Urothelium cell line (cell line): ENCODE measurements at regions not wholly inside any gene's neighbourhood (a gene's known extent, or its start where the extent isn't known, plus 50 kb on each side); places are given as distances from the start of the nearest gene placed in this dataset.

Experiments used
- DNase-seq: peaks from one replicate; pipeline ENCODE4 v3.0.0; 2011; ENCODE audit warnings: low spot score, mixed read lengths
- FAIRE-seq: peaks from 2 replicates; lab custom pipeline; 2011; peaks lifted over from hg19 to GRCh38; lab: Jason Lieb, UNC

GRCh38 chr15:93265111-93265556 is 176.1 kb upstream of the RGMA start:
- DNase-seq (peak; percentile 66), FAIRE-seq (no peak)

DNA sequence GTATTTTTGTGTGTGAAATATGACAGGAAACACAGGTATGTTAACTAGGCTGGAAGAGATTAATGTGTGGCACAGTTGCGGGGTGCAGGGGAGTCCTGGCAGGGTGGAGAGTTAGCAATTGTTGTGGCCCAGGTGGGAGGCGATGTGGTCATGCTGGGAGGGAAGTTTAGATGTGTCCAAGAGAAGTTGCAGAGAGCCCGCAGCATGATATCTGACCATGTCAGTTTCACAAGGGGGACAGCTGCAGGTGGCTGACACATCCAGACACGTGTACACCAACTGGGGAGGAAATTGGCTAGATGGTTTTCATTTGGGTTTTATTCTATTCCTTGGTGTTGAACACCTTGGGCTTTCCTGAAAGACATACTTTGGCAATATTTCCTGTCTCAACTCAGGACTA is 172.8 kb upstream of the RGMA start:
- FAIRE-seq (no peak), DNase-seq (no peak)

DNA sequence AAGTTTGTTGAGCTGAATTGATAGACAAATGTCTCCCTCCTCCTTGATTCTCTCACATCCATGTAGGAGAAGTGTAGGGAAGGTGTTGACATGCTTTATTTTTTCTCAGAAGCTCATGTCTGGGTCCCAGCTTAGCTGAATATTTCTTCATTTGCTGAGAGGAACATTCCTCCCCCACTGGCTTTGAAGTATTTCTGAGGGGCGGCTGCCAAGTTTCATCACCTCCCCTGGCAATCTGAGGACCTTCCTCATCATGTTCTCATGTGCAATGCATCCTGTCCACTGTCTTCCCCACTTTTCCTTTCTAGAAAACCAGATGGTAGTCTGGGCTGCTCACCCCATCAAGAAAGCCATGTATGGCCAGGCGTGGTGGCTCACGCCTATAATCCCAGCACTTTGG is 168.9 kb upstream of the RGMA start:
- DNase-seq (no peak), FAIRE-seq (no peak)

- no peak for FAIRE-seq
- DNase-seq, result no peak
Measured at GRCh38 chr15:93253681-93254080, 164.7 kb upstream of the RGMA start.

- FAIRE-seq (no peak), DNase-seq (no peak)
Measured at GRCh38 chr15:93252780-93253179, 163.8 kb upstream of the RGMA start.

DNA sequence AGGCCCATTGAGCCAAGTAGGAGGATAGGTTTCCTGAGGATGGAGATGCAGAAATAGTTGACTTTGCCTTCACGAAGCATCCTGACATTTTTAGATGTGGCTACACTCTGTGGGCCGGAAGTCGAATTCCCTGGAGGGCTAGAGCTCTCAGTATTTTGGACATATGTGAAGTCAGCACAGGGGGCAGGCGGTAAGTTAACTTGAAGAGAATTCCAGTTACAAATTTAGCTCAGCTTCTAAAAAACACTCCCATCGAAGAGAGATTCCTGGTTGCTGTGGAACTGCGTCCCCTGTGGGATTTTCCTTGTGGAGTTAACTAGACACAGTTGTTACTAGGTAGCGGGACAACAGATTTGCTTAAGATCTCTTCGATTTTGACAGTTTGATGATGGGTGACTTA is 161.9 kb upstream of the RGMA start:
- FAIRE-seq (no peak), DNase-seq (no peak)

DNA sequence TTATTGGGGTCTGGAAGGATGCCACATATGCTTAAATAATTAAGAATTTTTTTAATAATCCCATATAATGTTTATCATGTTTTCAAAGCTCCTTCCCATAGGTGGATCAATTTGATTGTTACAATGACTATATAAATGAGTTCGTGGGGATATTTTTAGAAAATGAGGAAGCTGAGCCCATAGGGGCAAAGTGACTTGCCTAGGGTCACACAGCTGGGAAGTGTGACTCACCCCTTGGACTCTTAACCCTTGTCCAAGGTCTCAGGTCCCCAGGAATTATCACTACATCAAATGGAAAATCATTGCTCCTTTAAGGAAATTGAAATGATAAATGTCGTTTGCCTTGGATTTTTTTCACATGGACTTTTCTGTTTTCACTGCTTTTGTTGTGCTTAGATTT is 161.2 kb upstream of the RGMA start:
- FAIRE-seq (no peak), DNase-seq (no peak)

- peak; percentile 32 for FAIRE-seq
- no peak for DNase-seq
Measured at GRCh38 chr15:93249623-93250022, 160.6 kb upstream of the RGMA start.

- DNase-seq (no peak), FAIRE-seq (no peak)
Measured at GRCh38 chr15:93247466-93248121, 158.6 kb upstream of the RGMA start.

GRCh38 chr15:93246266-93247242 is 157.5 kb upstream of the RGMA start:
- no peak for FAIRE-seq
- DNase-seq, result no peak

GRCh38 chr15:93245661-93246042 is 156.6 kb upstream of the RGMA start:
- no peak for DNase-seq
- FAIRE-seq, result no peak

DNA sequence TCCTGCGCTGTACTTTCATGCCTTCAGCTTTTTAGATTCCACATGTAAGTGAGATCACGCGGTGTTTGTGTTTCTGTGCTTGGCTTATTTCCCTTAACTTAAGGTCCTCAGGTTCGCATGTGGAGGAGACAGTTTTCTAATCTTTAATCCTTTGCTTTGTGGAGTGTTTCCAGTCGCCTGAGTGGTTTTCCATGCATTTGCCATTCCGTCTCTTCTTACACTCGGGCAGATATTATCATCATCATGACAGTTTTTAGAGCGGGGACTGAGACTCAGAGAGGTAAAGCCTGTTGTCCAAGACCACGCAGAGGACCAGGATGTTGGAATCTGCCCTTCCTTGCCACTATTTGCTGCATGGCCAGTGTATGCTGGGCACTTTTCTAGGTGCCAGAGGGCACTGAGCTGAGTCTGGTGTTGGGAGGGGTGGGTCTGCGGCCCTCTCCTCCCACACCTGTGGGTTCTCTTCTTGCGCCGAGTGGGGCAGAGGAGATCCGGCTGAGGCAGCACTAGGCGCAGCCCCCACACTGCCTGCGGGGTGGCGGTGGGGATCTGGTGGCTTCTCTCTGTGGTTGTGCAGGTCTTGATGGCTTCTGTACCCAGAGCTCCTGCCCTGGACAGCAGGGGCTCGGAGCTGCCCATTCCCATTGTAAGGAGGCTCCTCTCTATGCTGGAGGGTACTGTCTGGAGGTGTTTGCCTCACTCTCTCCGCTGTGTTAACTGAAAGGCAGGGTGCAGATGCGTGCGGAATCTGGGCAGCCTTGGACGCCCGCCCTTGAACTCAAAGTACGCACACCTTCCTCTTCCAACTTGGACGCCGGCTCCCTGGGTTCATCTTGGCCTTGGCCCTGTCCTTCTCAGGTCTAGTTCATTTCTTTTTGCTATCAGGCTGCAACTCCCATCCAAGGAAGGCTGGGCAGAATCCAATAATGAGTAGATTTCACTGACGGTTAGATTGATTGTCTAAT is 156.0 kb upstream of the RGMA start:
- DNase-seq (no peak), FAIRE-seq (no peak)

DNA sequence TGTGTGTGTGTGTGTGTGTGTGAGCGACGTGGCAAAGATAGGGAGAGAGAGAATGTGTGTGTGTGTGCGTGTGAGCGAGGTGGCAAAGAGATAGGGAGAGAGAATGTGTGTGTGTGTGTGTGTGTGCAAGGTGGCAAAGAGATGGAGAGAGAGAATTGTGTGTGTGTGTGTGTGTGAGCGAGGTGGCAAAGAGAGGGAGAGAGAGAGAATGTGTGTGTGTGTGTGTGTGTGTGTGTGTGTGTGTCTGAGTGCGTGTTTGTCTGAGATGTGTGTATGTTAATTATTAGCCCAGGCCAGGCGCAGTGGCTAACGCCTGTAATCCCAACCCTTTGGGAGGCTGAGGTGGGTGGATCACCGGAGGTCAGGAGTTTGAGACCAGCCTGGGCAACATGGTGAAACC is 154.6 kb upstream of the RGMA start:
- no peak for DNase-seq
- no peak for FAIRE-seq

- no peak for FAIRE-seq
Measured at GRCh38 chr15:93241696-93242585, 152.9 kb upstream of the RGMA start.

GRCh38 chr15:93239993-93240392 is 151.0 kb upstream of the RGMA start:
- no peak for FAIRE-seq
- DNase-seq, result no peak

More at GRCh38 chr15:93241696-93242585, 152.9 kb upstream of the RGMA start:
- DNase-seq, result no peak

GRCh38 chr15:93239591-93239990 is 150.6 kb upstream of the RGMA start:
- DNase-seq, result no peak
- FAIRE-seq, result no peak

GRCh38 chr15:93238641-93239040 is 149.6 kb upstream of the RGMA start:
- FAIRE-seq, result no peak

GRCh38 chr15:93235926-93236780 is 147.1 kb upstream of the RGMA start:
- DNase-seq, result no peak
- no peak for FAIRE-seq

More at GRCh38 chr15:93238641-93239040, 149.6 kb upstream of the RGMA start:
- DNase-seq, result no peak

GRCh38 chr15:93235269-93235668 is 146.3 kb upstream of the RGMA start:
- DNase-seq (no peak), FAIRE-seq (no peak)
